ENCODE measurements at regions not wholly inside any gene's neighbourhood (a gene's known extent, or its start where the extent isn't known, plus 50 kb on each side); places are given as distances from the start of the nearest gene placed in this dataset.

DNA sequence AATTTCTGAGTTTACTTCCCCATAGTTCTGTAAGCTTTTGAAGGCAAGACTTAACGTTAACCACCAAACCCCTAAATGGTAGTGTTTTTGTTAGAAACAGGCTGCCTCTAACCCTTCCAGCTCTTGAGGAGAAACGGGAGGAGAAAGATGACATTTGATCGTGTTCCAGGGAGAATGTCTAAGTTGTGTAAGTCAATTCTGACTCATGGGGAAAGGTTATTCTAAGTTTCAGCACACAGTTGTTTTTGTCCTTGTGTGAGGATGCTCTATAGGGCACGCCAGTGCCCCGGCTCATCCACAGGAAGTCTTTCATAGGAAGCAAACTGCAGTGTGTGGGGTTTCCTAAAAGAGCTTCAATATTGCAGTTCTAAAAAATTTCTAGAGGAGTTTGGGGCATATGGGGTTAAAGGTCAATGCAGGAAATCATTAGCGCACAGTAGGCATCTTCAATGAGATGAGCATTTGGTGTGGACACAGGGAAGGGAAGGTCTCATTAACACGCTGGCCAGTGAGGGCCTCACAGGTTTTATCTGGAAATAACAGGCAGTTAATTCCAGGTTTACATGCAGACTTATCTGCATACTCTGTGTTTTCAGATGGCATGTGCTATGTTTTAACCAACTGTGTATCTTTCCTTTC lies 638.2 kb upstream of the IGFBP3 start:
- no peak for DNase-seq

DNA sequence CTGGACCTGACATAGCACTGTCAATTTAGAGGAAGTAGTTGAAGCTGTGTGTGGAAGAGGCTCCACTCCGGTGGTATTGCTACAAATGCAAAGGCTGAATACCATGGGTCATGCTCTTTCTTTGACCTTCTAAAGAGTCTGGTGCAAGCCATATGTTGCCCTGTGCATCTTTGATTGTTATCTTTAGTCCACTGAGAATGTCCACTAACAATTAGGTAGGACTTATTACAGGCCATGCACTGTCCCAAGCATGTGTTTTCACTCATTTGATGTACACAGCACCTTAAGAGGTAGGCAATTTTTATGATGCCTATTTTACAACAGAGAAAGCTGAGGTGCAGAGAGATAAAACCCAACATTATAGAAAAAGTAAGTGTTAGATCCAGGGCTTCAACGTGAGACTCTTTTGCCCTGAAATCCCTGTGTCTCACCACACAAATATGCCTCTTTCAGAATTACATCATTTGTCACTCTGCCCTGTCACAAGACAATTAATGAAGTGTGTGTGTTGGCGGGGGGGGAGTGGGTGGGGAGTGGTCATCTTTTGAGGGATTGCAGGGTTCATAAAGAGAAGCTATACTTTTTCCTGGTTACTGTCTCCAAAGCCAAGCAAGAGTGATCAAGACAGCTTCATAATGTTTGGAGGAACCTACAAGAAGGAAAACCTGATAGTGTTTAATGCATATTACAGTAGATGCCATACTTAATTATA lies 637.6 kb upstream of the IGFBP3 start:
- DNase-seq, result no peak

DNA sequence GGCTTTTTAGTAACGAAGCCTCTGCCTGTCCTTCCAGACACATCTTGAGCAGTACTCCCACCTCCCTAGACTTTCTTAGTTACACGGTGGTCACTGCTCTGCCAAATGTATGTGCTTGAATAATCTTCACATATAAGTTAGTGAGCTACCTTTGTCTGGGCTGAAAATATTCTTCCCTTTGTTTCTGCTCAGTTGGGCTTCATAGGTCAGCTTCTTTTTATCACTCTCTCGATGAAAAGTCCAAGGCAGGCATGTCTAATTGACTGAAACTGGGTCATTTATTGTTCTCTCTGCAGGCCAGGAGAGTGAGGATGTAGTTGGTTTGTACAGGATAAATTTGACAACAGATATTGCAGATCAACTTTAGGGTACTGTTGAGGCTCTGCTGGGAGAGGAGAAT lies 636.7 kb upstream of the IGFBP3 start:
- no peak for DNase-seq

DNA sequence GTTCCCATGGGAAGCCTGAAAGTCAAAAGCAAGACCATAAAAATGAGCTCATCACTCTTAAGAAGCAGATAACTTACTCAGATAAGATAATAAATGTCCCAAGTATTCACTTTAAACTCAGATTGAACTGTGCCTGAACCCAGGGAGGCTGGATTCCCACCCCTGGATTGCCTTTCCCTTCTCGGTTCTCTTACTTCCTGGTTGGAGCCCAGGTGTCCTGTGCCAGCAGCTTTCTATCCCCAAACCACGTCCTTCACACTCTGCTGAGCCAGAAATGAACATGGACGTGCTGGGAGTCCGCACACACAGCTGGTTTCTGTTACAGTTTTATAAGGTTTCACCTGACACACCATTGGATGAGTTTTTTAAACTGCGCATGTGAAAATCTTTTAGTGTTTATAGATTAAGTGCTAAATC lies 636.2 kb upstream of the IGFBP3 start:
- no peak for DNase-seq

DNA sequence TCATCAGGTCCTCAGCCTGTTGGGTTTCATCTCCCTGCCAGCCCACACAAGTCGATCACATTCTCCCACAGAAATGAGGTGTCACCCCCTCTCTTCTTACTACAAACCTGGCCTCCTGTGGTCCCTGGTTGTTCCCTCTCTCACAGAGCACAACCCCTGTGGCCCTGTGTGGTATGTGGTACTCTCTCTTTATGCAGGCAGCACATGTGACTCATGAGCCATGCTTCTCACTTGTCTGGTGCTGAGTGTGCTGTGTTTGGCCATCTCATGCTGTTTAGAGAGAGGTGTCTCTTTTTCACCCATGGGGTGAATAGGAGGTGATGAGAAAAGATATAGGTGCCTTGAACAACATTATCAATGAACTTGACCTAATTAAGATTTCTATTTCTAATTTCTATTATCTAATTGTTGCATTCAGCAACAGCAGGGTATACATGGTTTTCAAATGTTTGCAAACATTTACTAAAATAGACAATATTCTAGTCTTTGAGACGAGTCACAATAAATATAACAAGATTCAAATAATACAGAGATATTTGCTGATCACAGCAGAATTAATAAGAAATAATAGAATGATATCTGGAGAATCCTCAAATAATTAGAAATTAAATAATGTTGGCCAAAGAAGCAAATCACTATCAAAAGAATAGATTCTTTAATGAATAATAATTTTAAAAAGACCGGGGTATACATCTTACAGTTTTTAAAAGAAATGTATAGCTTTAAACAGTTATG lies 633.8 kb upstream of the IGFBP3 start:
- no peak for DNase-seq

DNA sequence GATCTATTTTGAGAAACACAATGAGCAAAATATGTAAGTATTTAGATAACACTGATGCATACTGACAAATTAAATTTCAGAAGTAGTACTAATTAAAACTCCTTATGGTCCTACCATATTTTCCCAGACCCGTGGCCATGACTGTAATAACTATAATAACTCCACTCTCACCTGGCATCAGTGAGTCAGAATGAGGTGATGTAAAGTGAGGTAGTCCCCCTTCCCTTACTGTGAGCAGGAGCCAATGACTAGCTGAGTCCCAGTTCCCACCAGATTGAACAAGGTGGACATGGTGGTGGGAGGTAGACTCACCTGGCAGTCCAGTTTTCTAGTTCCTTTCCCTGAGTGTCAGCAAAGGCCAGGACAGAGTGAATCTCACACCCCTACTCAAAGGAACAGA lies 630.5 kb upstream of the IGFBP3 start:
- DNase-seq, result no peak

DNA sequence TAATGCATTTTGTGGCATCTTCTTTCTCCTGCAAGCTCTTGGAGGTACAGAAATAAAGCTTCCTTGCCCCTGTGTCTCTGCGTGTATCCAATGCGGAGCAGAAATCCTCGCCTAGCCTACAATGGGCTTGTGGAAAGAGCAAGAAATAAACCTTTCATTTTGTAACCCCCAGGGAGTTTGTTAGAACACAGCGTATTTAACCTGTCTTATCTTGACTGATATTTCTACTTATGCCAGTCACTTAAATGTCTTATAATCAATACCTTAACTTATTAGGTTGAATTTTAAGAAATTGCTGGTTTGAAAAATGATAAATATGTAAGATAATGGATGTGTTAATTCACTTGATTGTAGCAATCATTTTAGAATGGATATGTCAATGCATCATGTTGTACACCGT lies 629.8 kb upstream of the IGFBP3 start:
- no peak for DNase-seq

DNA sequence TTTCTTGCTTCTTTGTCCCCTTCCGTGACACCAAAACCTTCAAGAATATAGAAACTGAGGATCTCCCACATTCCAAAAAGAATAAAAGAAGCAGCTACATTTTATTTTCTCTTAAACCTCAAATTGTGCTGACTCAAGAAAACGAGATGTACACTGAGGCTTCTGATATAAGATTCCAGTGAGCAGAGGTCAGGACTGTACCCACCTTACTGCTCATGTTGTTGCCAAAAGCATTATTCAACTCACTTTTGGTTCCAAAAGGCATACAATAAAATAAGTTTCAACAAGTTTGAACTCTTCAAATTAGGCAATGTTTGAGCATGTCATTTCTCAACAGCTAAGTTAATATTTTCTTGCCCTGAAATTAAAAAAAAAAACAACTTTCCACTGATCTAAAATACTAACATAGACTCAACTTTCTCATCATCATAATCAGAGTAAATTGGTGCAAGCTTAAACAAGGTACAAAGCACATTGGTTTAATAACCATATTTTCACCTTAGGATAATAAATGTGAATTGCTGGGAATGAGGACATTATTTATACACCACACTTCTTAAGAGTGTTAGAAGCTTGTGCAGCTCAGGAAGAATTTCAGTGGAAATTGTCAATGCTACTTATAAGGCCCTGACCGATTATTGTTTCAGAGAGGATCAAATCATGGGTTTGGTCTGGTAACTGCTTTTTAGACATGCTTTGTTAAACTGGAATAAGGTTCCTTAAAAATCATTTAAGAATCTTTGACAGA lies 629.0 kb upstream of the IGFBP3 start:
- no peak for DNase-seq

DNA sequence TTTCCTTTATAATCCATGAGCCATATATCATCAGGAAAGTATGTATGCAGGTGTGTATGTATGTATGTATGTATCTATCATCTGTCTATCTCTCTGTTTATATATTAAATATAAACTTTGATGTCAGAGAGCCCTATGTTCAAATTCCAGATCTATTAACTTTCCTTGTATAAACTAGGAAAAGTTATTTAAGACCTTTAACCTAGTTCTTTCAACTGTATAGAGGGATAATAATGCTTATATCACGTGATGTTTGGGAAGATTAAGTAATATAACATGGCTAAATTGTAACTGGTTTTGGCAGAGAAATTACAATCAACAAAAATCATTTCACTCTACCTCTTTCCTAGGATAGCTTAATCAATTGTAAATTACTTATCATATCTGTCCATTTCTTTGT lies 628.3 kb upstream of the IGFBP3 start:
- DNase-seq, result no peak

DNA sequence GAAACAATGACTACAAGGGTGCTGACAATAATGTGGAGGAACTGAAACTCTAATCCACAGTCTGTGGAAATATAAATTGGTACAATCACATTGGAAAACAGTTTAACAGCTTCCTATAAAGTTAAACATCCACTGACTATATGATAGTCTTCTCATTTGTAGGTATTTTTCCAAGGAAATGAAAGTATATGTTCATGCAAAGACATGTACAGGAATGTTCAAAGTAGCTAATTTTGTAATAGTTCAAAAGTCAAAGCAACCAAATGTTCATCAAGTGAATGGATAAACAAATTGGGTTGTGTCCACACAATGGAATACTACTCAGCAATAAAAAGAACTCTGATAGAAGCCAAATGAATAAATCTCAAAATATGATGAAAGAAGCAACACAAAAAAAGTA lies 626.0 kb upstream of the IGFBP3 start:
- DNase-seq, result no peak

DNA sequence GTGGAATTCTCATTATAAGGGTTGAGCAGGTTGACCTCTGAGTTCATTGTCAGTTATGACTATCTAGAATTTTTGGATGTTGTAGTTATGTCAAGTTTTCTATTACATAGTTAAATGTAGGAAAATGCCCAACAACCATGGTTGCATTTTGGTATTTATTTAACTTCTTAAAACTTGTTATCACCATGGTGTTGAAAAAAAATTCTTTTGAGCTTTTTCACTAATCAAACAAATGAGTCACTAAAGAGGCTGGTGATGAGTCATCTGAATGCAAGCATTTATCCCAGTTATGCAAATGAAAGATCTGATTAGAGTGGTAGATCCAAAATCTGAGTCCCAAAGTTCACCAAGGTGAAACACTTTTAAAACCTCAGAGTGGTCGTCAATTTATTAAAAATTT lies 624.7 kb upstream of the IGFBP3 start:
- no peak for DNase-seq

DNA sequence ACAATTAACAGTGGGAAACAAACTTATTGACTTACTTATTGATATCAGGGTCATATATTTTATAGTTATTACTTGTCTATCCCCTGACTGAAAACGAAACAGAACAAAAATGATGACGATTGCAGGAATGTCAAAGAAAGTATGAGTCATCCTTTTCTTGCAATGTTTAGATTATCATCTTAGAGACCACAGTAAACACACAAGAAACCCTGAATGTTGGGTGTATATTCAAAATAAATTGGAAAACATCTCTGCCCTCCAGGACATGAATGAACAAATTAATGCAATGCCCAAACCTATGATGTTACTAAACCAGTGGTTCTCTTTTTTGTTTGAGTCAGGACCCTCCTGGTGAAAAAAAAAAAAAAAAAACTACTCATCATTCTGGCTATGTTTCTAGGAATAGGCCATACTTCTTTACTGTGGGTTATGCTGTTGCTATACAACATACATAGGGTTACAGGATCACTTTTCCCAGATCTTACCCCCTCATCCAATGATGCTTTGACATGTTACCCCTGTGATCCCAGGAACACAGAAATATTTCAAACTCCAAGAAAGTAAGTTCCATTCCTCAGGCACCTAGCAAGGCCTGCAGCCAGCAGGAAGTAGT lies 623.4 kb upstream of the IGFBP3 start:
- no peak for DNase-seq

DNA sequence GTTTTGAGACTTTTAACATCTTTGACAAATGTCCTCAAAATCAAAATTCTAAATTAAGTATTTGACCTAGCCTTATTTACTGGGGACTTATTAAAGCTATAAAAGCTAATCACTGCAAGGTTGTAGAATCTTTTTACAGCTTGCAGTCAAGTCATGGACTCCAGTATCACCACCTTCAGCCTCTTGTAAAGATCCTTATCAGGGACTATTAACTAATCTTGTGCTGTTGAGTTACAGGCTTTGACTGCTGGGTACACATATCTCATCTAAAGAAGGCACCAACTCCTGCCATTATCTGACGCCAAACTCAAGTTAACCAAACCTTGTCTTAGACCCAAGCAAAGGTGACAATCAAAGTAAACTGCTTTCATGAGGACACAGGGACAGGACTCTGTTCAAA lies 621.0 kb upstream of the IGFBP3 start:
- no peak for DNase-seq

DNA sequence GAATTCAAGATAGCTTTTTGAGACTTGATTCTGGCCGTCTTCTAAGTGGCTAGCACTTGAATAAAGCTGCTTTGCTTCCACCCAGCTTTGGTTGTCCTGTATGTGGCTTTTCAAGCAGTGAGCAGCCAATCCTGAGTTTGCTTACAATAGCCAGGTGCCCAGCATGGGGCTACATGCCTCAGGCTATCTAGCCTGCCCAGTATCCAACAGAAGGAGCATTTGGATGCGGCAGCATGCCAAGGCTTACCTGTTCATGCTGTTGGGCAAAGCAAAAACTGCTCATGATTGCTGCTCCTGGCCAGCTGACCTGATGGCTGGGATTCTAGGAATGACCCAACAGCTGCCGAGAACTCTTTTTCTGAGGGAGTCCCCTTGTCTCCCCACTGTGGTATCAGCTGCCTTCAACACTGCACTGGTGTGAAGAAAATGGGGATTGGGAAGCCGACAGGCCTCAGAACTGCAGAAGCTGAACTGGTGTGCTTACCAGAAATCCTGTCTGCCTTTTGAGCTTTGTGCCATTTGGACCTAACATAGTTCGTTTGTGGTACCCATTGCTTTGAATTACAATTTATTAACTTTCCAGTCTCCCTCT lies 618.9 kb upstream of the IGFBP3 start:
- DNase-seq, result no peak

DNA sequence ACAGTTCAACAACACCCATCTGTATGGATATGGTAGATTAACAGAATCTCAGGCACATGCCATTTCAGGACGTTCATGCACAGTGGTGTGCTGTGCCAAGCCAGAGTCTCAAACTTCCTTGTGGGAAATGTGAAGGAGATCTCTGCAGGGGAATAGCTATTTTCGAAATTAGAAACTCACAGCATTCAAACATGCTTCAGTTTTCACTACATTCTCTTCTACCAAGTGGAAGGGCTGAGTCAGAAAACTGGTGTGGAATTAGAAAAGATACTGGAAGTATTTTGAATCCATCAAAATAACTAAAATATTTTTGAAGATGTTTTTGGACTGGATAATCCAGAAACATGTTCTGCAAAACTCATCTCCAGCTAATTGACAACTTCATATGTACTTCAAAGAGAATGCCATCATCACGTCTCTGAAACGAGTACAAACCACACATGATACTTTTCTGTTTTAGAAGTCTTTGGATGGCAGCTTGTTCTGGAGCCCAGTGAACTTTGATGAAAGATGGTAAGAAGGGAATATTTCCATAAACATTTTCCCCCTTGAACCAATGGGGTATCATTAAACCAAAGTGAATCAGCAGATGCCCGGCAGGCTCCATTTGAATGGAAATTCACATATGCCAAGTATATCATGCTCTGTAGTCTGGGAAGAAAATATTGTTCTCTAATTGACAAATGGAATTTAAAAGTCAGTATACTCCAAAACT lies 616.3 kb upstream of the IGFBP3 start:
- DNase-seq, result no peak

DNA sequence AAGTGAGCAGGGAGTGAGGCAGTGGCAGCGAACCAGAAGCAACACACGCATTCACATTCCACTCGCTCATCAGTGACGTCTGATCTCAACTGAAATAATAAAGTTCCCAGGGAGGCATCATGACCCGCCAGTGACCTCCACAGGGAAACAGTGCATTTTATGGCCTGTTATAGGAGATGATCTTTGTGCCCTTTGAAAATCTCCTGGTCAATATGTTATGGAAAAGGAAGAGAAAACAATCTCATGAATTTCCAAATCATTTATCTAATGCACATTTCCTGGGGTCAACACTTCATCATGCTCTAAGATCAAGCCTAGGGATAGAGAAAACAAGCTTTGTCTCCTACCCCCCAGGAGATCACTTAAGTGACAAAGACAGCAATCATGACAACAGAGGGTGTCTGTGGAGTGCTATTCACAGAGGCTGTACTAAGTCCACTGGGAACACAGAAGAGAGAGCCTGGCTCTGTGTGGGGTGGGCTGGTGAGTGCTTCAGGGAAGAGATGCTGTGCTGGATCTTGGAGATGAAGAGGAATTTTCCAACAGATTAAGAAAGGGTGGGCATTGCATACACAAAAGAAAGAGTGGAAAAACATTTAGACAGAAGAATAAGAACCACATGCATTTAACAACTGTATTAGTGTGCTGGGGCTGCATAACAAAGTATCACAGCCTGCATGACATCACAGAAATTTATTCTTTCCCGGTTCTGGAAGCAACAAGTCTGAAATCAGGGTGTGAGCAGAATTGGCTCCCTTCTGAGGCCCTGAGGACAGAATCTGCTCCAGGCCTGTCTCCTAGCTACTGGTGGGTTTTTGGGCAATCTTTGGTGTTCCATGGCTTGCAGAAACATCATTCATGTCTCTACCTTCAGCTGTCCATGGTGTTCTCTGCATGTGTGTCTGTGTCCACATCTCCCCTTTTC lies 613.9 kb upstream of the IGFBP3 start:
- DNase-seq, result no peak

DNA sequence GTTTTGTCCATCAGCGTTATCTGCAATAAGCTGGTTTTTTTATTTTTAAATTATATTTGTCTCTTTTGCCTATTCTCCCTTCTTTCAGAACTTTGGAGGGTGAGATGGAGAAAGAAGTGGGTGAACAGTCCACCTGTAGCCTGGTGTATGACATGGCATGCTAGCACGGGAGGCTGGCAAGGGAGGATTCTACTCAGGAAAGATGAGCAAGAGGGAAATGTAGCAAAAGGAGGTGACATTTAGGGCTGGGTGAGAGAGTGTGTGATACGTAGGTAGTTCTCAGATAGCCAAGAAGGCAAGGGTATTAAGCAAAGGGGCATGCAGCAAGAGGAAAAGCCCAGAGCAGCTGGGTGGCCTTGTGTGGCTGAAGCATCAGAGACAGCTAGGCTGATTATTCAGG lies 612.9 kb upstream of the IGFBP3 start:
- no peak for DNase-seq

DNA sequence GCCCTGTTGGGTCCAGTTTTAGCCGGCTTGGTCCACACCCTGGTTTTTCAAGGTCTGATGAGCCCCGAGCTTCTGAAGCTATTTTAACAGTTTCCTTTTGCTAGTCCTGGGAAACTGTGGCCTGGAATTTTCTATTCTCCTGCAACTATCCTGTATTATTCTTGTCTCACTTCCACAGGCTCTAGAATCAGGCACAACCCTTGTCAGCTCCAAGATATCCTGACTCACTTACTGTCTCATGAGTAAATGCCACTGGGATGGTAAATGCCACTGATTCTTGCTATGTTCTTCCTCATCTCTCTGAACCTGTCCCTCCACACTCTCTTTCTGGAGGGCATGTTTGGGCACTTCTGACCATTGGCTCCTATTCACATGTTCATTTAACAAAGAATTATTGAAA lies 611.5 kb upstream of the IGFBP3 start:
- no peak for DNase-seq

DNA sequence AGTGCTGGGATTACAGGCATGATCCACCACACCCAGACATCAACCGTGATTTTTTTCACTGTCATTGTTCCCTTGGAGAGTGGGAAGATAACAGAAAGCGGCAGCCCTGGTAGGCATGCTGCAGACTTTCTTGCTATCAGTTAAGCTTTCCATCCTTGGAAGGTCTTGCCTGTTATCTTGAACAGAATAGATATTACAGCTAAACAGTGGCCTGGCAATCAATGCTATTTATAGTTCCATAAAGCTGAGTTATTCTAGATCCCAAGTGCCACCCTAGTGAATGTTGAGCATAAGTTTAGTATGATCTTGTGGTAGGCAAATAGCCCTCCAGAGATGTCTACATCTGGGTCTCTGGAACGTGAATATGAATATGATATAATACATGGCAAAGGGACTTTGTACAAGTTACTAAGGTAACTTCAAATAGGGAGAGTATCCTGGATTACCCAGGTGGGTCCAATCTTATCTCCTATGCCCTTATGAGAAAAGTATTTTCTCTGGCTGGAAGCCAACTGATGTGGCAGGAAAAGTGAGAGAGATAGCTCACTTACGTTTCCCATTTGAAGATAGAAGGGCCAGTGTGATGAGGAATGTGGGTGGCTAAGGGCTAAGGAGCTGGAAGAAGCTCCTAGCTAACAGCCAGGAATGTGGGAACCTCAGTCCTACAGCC lies 609.1 kb upstream of the IGFBP3 start:
- no peak for DNase-seq

DNA sequence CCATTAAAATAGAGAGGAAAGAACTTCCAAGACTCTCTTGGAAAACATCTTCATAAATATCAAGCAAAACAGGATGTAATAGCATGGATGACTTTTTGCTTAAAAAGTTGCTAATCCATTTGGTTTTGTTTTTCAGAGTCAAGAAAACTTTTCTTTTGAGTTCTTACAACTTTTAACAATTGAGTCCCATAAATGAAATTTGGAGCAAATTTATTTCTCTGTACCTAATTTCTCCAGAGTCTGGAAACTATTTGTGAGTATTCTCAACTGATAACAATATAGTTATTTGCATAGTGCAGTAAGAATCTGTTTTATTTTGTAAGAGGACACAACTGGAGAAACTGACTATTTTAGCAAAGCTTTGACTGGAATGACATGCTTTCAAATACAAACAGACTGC lies 606.3 kb upstream of the IGFBP3 start:
- no peak for DNase-seq
